Activated effector memory CD4-positive, alpha-beta T cell treated with Interleukin-2 at 50 U/mL for 16 hours (primary cell): ENCODE measurements at regions not wholly inside any gene's neighbourhood (a gene's known extent, or its start where the extent isn't known, plus 50 kb on each side); places are given as distances from the start of the nearest gene placed in this dataset.
"Not testable (repeated sequence)": the region's sequence is repeated elsewhere in the genome, so short reads cannot be mapped to it uniquely, and the experiment has no call there.

Experiments used
- DNase-seq: peaks from one replicate; pipeline ENCODE4 v3.0.0-alpha.2; 2020

DNA sequence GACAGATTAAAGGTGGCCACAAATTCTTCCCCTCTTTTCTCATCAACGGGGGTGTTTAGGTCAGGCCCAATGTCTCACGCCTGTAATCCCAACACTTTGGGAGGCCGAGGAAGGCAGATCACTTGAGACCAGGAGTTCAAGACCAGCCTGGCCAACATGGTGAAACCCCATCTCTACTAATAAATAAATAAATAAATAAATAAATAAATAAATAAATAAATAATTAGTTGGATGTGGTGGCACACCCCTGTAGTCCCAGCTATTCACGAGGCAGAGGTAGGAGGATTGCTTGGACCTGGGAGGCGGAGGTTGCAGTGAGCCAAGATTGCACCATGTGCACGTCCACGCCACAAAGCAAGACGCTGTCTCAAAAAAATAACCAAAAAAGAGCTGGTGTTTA, 180.7 kb downstream of the FASLG start:
- not testable (repeated sequence) for DNase-seq

DNA sequence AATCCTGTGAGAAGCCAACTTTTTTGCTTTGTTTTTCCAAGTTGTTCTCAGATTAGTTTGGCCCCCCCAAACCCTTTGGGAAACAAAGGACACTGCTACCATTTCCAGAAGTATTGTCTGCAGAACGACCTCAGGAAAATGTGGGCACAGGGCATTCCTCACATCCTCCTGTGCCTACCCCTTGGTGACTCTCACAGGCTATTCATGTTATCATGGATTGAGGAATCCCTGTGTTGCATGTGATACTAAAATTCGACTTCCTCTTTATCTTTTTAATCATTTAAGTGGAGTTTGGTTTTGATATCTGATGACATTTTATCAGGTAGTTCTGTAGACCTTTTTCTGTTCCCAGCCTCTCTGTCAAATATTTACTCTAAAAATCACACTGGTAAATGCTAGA, 184.5 kb downstream of the FASLG start:
- DNase-seq, result no peak

DNA sequence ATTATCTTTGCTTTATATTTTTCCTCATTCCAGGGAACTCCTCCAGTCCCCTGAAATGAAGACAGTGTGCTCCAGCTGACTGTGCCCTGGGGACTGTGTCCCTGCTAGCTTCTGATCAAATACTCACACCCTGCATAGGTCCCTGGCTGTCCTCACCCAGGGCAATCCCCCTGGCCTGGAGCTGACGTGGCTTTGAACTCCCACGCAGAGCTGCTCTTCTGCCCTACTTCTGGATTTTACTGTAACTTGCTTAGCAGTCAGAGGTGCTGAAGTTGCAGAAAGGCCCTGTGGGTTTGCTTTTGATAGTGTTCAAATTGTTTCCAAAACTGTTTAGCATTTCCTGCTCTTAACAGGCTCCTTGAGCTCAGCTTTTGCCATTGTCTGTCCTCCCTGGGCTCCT, 186.5 kb downstream of the FASLG start:
- DNase-seq, result peak; percentile 15

- DNase-seq, result no peak
Observed at GRCh38 chr1:172845865-172846264, 187.0 kb downstream of the FASLG start.

- not testable (repeated sequence) for DNase-seq
Observed at GRCh38 chr1:172847814-172848213, 188.9 kb downstream of the FASLG start.

GRCh38 chr1:172849653-172850052, 190.8 kb downstream of the FASLG start:
- DNase-seq, result no peak

DNA sequence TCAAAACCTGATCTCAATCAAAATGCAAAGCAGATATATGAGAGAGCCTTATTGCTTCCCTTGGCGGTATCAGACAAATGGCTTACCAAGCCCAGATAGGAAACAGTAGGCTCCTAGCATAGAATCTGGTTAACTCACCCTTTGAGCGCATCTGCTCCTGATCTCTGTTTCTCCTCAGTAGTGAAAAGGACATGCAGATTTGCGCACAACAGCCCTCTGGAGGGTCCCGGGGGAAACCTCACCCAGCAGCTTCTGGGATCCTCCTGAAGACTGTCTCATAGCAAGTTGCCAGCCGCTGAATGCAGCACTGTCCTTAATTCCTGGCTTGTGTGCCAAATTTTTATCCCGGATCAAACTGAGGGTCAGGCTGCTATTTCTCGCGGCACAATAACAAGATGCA, 192.2 kb downstream of the FASLG start:
- DNase-seq, result no peak

DNA sequence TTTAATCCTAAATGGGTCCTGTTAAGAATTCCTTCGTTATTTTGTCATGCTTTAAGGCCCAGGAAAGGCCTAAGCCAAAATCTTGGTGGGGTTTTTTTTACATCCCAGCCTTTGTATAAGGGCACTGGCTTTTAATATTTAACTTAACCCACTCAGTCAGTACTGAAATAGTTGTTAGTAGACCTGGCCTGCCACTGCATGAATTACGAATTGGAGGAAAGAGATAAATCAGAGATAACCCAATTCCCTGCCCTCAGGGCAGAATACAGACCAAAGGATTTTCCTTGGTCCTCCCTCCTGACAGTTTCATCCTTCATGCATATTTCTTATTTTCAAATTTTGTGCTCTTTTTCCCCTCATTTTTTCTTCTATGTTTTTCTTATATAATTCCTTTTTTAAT, 193.0 kb downstream of the FASLG start:
- no peak for DNase-seq

- DNase-seq, result not testable (repeated sequence)
Observed at GRCh38 chr1:172855983-172856382, 194.8 kb downstream of the TNFSF18 start.

GRCh38 chr1:172863031-172863430, 187.7 kb downstream of the TNFSF18 start:
- no peak for DNase-seq

GRCh38 chr1:172867216-172867818, 183.4 kb downstream of the TNFSF18 start:
- no peak for DNase-seq

- no peak for DNase-seq
Observed at GRCh38 chr1:172870901-172871606, 179.7 kb downstream of the TNFSF18 start.

DNA sequence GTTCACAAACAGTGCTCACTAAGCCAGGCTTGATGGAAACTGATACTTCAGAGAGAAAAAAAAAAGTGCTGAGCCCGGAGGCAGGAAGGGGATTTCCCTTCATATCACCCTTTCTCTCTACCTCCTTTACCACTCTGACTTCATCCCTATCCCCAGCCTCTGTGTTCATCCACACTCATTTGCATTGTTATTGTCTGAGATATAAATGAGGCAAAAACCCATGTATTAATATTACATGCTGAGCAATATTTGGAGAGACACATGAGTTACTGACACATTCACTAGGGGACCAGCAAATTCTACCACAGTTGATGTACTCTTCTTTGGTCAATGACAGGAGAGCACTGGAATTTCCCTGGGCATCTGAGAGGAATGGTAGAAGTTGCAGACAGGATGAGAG, 175.8 kb downstream of the TNFSF18 start:
- no peak for DNase-seq

- DNase-seq, result no peak
Observed at GRCh38 chr1:172875892-172876291, 174.8 kb downstream of the TNFSF18 start.

- no peak for DNase-seq
Observed at GRCh38 chr1:172882385-172882784, 168.4 kb downstream of the TNFSF18 start.

GRCh38 chr1:172882791-172883386, 167.9 kb downstream of the TNFSF18 start:
- no peak for DNase-seq

- DNase-seq, result no peak
Observed at GRCh38 chr1:172883387-172883791, 167.4 kb downstream of the TNFSF18 start.

DNA sequence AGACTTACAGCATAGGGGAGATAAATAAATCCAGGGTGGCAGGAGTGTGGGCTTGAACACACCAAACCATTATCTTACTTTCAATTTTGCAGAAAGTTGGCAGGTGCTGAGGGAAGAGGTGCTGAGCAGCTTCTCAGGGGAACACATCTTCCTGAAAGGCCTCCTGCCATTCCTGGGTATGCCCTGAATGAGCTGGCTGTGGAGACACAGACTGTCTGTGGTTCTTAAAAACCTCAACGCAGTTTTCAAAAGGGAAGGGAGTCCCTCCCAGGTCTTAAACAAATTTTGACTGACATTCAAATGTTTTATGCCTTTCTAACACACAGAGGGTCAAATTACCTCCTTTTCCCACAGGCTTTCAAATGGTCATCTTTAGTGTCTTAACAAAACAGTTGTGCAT, 166.9 kb downstream of the TNFSF18 start:
- no peak for DNase-seq

DNA sequence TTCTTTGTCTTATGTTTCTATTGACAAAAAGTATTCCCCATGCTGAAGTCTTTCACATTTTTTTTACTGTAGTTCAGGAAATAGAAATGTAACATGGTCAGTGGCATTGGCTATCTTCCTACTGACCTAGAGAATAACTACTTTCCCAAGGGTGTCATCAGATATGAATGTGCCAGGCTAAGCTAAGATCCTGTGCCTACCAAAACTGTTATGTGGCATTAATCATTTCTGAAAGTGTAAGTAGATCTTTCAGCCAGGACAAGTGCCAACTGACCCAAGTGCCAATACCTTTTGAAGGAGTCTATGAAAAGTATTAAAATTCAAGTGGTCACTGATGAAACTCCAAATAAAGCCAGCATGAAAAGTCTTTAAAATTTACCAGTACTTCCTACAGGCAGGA, 165.3 kb downstream of the TNFSF18 start:
- no peak for DNase-seq

DNA sequence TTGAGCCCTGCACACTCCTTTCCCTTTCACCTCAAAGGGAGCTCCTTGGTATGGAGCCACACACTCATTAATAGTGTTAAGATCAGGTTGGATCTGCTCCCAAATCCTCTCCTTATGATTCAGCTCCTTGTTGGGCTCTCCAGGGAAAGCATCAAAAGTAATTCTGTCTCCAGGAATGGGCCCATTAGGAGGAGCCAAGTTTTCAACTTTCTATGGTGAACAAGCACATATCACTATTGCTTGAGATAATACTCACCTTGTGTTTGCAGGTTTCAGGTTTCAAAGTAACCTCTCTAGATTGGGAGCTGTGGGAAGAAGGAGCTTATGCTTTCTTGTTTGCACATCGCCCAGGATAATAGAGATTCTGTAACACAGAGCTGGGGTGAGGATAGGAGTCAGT, 164.8 kb downstream of the TNFSF18 start:
- DNase-seq, result no peak

DNA sequence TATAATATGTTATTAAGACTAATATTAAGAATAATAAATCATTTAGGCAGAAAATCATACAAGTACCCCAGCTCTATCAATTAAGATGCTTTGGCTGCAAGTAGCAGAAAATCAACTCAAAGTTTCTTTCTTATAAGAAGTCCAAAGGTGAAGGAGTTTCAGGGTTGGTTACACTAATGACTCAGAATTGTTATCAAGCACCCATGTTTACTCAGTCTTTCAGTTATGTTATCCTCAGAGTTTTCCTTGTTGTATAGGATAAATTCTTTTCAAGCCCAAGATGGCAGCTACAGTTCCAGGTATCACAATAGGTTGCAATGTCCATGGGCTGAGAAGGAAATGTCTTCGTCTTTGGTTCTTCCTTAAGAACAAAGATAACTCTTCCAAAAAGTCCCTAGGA, 163.6 kb downstream of the TNFSF18 start:
- no peak for DNase-seq

GRCh38 chr1:172893146-172893841, 157.4 kb downstream of the TNFSF18 start:
- DNase-seq, result no peak

DNA sequence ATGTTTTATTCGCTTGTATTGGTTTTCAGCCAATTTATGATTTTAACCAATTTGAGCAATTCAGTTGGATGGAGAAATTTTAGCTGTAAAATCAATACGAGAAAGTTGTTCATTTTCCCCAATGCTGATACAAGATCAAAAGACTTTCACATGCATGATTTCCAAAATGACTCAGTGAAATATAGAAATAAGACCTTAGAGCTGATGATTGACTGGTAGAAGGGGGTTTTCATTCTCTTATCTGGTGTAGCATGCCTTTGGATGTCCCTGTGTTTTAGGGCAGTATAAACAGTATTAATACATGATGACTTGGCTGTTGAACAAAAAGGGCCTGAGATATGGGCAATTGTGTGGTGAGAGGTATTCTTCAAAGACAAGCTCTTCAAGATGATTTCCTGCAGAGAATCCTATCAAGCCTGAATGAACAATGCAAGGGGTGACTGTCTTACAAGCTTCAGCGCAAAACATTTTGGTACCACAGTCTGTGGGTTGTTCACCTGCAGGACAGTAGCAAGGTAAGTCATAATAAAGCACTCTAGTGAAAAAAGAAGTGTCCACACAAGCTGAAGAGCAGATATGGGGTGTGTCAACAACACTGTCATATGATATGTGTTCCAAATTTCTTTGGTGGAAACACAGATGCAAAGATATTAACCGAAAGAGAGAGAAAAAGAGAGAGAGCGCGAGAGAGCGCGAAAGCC, 156.2 kb downstream of the TNFSF18 start:
- no peak for DNase-seq
